Ovary (tissue), 3 donors: ENCODE measurements at regions not wholly inside any gene's neighbourhood (a gene's known extent, or its start where the extent isn't known, plus 50 kb on each side); places are given as distances from the start of the nearest gene placed in this dataset.

Experiments
- EP300 ChIP-seq: sonication (generic); formaldehyde crosslinking; IDR thresholded peaks from one replicate; pipeline ENCODE4 v1.6.1; 2017; ENCODE audit warnings: antibody characterized with exemption
- POLR2A ChIP-seq: fragments of 450-650 bp; IDR thresholded peaks from one replicate; pipeline ENCODE4 v1.6.1; 2017; ENCODE audit warnings: antibody characterized with exemption, mild to moderate bottlenecking, moderate library complexity
- TF ChIP-seq, protein P1 (sequence below), 3 donors: fragments of 450-650 bp in 2 of 3; fragments of 200-600 bp in 1 of 3; IDR thresholded peaks; one replicate each; pipeline versions ENCODE4 v1.5.1 to v1.8.0; 2016 to 2022; ENCODE audit warnings: antibody characterized with exemption in 3 of 3, mild to moderate bottlenecking in 1 of 3
- donor health status: DM: no; HTN: no; CAD: no.

DNA sequence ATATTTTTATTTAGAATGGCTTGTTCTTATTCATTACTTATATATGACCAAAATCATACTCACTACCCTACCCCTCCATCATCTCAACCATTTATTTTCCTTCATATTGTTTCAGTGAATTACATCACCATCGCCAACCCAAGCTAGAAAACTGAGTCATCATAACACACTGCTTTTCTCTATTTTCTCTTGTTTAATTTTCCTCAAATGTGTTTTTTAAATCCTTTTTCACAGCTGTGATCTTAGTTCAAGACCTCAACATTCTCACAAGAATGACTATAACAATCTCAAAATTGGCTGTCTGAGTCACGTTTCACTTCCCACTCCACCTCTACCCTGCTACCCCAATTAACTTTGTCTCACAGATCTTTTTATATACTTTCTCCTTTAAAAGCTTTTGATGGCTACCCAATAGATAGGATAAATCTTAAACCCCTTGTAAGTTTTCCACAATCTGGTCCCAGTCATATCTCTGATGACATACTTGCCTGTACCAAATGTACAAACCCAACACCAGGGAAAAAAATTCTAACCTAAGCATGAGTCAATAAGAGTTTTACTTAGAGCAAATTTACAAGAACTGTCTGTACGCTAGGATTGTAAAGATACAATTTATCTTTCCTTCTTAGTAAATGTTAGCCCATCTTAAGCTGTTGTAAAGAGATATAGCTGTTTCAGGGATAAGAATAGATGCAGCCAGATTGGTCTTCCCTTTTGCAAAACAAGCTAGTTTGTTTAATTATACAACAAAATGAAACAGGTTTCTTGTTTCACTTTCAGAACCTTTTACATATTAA lies 635.1 kb upstream of the SLC39A10 start:
- TF ChIP-seq, protein P1, sequence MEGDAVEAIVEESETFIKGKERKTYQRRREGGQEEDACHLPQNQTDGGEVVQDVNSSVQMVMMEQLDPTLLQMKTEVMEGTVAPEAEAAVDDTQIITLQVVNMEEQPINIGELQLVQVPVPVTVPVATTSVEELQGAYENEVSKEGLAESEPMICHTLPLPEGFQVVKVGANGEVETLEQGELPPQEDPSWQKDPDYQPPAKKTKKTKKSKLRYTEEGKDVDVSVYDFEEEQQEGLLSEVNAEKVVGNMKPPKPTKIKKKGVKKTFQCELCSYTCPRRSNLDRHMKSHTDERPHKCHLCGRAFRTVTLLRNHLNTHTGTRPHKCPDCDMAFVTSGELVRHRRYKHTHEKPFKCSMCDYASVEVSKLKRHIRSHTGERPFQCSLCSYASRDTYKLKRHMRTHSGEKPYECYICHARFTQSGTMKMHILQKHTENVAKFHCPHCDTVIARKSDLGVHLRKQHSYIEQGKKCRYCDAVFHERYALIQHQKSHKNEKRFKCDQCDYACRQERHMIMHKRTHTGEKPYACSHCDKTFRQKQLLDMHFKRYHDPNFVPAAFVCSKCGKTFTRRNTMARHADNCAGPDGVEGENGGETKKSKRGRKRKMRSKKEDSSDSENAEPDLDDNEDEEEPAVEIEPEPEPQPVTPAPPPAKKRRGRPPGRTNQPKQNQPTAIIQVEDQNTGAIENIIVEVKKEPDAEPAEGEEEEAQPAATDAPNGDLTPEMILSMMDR (IDR thresholded peaks at IDR 0.05) = no peak
- TF ChIP-seq EP300 (no peak), POLR2A (no peak)
